WTC11 (cell line): ENCODE measurements at regions not wholly inside any gene's neighbourhood (a gene's known extent, or its start where the extent isn't known, plus 50 kb on each side); places are given as distances from the start of the nearest gene placed in this dataset.

Source experiments
- ATF2 ChIP-seq: sonication (generic); formaldehyde crosslinking; IDR thresholded peaks from 2 replicates; pipeline ENCODE4 v1.8.1; 2022; ENCODE audit warnings: low read depth, missing genetic modification reagents, borderline replicate concordance
- CREB1 ChIP-seq: sonication (generic); formaldehyde crosslinking; IDR thresholded peaks from 2 replicates; pipeline ENCODE4 v1.8.0; 2023; ENCODE audit warnings: mild to moderate bottlenecking, missing genetic modification reagents
- CTCF ChIP-seq: fragments of 200-600 bp; IDR thresholded peaks from 2 replicates; pipeline ENCODE4 v1.8.0; 2022; ENCODE audit warnings: antibody characterized with exemption
- E2F1 ChIP-seq: sonication (generic); formaldehyde crosslinking; IDR thresholded peaks from 2 replicates; pipeline ENCODE4 v1.8.0; 2022; ENCODE audit warnings: mild to moderate bottlenecking, missing genetic modification reagents
- ELF4 ChIP-seq: sonication (generic); formaldehyde crosslinking; IDR thresholded peaks from 2 replicates; pipeline ENCODE4 v1.8.1; 2022; ENCODE audit warnings: low read depth, mild to moderate bottlenecking, moderate library complexity, missing genetic modification reagents
- FOXJ3 ChIP-seq: sonication (generic); formaldehyde crosslinking; IDR thresholded peaks from 2 replicates; pipeline ENCODE4 v1.9.0; 2021; ENCODE audit warnings: missing genetic modification reagents, mild to moderate bottlenecking, borderline replicate concordance
- MAX ChIP-seq: sonication (generic); formaldehyde crosslinking; IDR thresholded peaks from 2 replicates; pipeline ENCODE4 v1.8.0; 2022; ENCODE audit warnings: mild to moderate bottlenecking, missing genetic modification reagents
- NFE2L1 ChIP-seq: sonication (generic); formaldehyde crosslinking; IDR thresholded peaks from 2 replicates; pipeline ENCODE4 v1.8.1; 2023; ENCODE audit warnings: missing genetic modification reagents
- RELA ChIP-seq: sonication (generic); formaldehyde crosslinking; IDR thresholded peaks from 2 replicates; pipeline ENCODE4 v1.8.1; 2022; ENCODE audit warnings: missing genetic modification reagents, mild to moderate bottlenecking, borderline replicate concordance
- SP1 ChIP-seq: sonication (generic); formaldehyde crosslinking; conservative IDR thresholded peaks from 2 replicates; pipeline ENCODE4 v1.8.1; 2022; ENCODE audit warnings: missing genetic modification reagents
- STAT6 ChIP-seq: sonication (generic); formaldehyde crosslinking; conservative IDR thresholded peaks from 2 replicates; pipeline ENCODE4 v1.8.1; 2023; ENCODE audit warnings: mild to moderate bottlenecking, low read depth, missing genetic modification reagents, moderate library complexity
- USF2 ChIP-seq: sonication (generic); formaldehyde crosslinking; IDR thresholded peaks from 2 replicates; pipeline ENCODE4 v1.8.1; 2023; ENCODE audit warnings: mild to moderate bottlenecking, missing genetic modification reagents, moderate library complexity
- ZBTB43 ChIP-seq: sonication (generic); formaldehyde crosslinking; IDR thresholded peaks from 2 replicates; pipeline ENCODE4 v1.8.1; 2023; ENCODE audit warnings: mild to moderate bottlenecking, missing genetic modification reagents
- ZNF121 ChIP-seq: sonication (generic); formaldehyde crosslinking; IDR thresholded peaks from 2 replicates; pipeline ENCODE4 v1.8.0; 2023; ENCODE audit warnings: missing genetic modification reagents

- no peak for TF ChIP-seq CTCF
- TF ChIP-seq ELF4 (CRISPR knock-in tag), result no peak
- TF ChIP-seq ZBTB43, result no peak
- no peak for TF ChIP-seq ATF2 (CRISPR knock-in tag)
- TF ChIP-seq E2F1 (CRISPR knock-in tag), result no peak
- TF ChIP-seq SP1 (CRISPR knock-in tag), result no peak
- no peak for TF ChIP-seq ZNF121
- TF ChIP-seq MAX (CRISPR knock-in tag), result no peak
- TF ChIP-seq FOXJ3, result no peak
- TF ChIP-seq RELA (CRISPR knock-in tag), result no peak
- no peak for TF ChIP-seq STAT6 (CRISPR knock-in tag)
- TF ChIP-seq NFE2L1, result no peak
- no peak for TF ChIP-seq USF2
- no peak for TF ChIP-seq CREB1
Measured at GRCh38 chr10:3293581-3294431, 121.2 kb upstream of the PITRM1 start.
